Lung (tissue), 11 donors: ENCODE measurements at regions not wholly inside any gene's neighbourhood (a gene's known extent, or its start where the extent isn't known, plus 50 kb on each side); places are given as distances from the start of the nearest gene placed in this dataset.
"Not testable (repeated sequence)": the region's sequence is repeated elsewhere in the genome, so short reads cannot be mapped to it uniquely, and the experiment has no call there.

ENCODE experiments used
- ATAC-seq: fragments of 200-7000 bp; cut with Tn5 transposase; one replicate; pipeline ENCODE4 v1.9.1; 2020; ENCODE audit warnings: moderate number of reproducible peaks; ENCODE audit not compliant: insufficient read depth, low FRiP score
- DNase-seq, 3 donors: peaks; one replicate each; pipeline ENCODE4 v3.0.0-alpha.2; 2013 to 2017
- H3K27ac ChIP-seq, 2 donors: one replicate each; pipeline ENCODE4 v1.5.1; 2013; ENCODE audit warnings: mild to moderate bottlenecking in 2 of 2, moderate library complexity in 2 of 2, control low read depth in 1 of 2, inconsistent platforms in 1 of 2, low read depth in 1 of 2, low read length in 1 of 2
- H3K27me3 ChIP-seq, 3 donors: one replicate each; pipeline ENCODE4 v1.5.1; 2013; ENCODE audit warnings: low read length in 2 of 3; ENCODE audit not compliant: control insufficient read depth in 3 of 3, insufficient read depth in 3 of 3
- H3K36me3 ChIP-seq, 4 donors: one replicate each; pipeline ENCODE4 v1.5.1; 2013; ENCODE audit warnings: low read length in 4 of 4, mild to moderate bottlenecking in 1 of 4, moderate library complexity in 1 of 4; ENCODE audit not compliant: control insufficient read depth in 4 of 4, insufficient read depth in 4 of 4
- H3K4me1 ChIP-seq, 5 donors: one replicate each; pipeline ENCODE4 v1.5.1; 2013; ENCODE audit warnings: low read length in 5 of 5, mild to moderate bottlenecking in 2 of 5, moderate library complexity in 1 of 5; ENCODE audit not compliant: control insufficient read depth in 5 of 5, insufficient read depth in 5 of 5
- H3K4me3 ChIP-seq: one replicate; pipeline ENCODE4 v1.5.1; 2013; ENCODE audit warnings: mild to moderate bottlenecking, control low read depth, moderate library complexity
- H3K9ac ChIP-seq, 2 donors: one replicate each; pipeline ENCODE4 v1.5.1; 2013; ENCODE audit warnings: low read length in 2 of 2, control low read depth in 1 of 2; ENCODE audit not compliant: insufficient read depth in 1 of 2
- H3K9me3 ChIP-seq, 4 donors: one replicate each; pipeline ENCODE4 v1.5.1; 2013; ENCODE audit warnings: low read length in 3 of 4, mild to moderate bottlenecking in 1 of 4, moderate library complexity in 1 of 4; ENCODE audit not compliant: control insufficient read depth in 4 of 4, insufficient read depth in 3 of 4
- CTCF ChIP-seq: IDR thresholded peaks from 2 replicates; pipeline ENCODE4 v1.5.1; 2012; ENCODE audit warnings: mild to moderate bottlenecking; ENCODE audit errors: control extremely low read depth, extremely low read depth
- WGBS, 2 donors: extraction: QIAGEN DNeasy Blood & Tissue Kit; methylation state at CpG; one replicate each; pipeline ENCODE4 v1.1.7; 2013; 5-methylcytosine and 5-hydroxymethylcytosine counted together
- donor health status: control.
- donor health status: control.
- donor health status: Bipolar disorder and iron deficiency.
- donor health status: healthy.
- donor health status: DM: yes; HTN: yes; CAD: no.

DNA sequence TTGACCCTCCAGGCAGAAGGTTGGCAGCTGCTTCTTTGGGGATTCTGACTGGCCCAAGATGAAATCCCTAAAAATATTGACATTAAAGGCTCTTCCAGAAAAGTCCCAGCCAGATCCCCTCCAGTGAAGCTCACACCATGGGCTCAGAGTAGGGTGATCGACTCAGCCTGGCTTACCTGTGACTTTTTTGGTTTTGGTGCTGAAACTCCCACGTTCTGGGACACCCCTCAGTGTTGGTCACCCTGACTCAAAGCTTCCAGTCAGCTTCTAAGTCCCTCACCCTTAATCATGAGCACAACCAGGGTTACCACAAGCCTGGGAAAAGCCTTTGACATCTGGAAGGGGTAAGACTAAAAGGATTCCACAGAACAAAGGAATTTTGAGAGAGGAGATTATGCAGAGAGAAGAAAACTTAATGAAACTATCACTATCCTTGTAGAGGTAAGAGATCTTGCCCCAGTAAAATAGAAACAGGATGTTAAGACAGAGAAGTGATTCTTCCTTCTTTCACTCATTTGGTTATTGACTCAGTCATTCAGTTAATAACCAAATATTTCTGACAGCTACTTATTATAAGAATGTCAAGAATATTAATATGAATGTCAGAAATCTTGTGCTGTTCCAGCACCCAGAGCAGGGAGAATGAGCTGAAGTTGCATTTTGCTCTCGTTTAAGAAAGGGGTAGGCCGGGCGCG, 66.8 kb upstream of the SEC11C start:
- TF ChIP-seq CTCF: no peak
- ATAC-seq: no peak
- no peak for DNase-seq
- Histone ChIP-seq H3K9me3 (no peaks in the 10 kb centered on the region), H3K36me3 (no peaks in the 10 kb centered on the region), H3K27me3 (no peaks in the 10 kb centered on the region), H3K4me1 (peaks cover 0 to 2% (median 0%) of the 10 kb centered on the region in 5 donors), H3K4me3 (no peak overlapping the region), H3K27ac (no peak overlapping the region), H3K9ac (no peak overlapping the region)
- WGBS, 2 donors: 90 to 93% methylated on average over 6 of the region's 6 CpGs

DNA sequence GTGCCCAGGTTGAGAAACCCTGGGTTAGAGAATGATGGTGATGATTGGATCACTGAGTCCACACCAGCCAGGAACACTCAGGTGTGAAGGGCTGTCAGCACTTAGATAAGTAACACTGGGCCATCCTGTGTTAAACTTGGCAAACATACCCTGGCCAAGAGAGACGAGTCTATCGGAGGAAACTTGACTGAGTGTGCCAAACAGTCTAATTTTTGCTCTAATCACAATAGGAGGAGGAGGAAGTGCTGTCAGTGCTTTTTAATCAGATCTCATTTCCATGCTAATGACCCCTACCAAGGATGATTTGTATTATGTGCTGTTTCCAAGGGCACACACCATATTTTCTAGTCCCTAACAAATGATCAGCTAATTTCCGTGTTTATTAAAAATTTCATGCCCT, 63.8 kb upstream of the SEC11C start:
- Histone ChIP-seq H3K4me3 (no peak overlapping the region), H3K27ac (no peak overlapping the region), H3K36me3 (no peaks in the 10 kb centered on the region), H3K9me3 (no peaks in the 10 kb centered on the region), H3K9ac (no peak overlapping the region), H3K4me1 (no peaks in the 10 kb centered on the region), H3K27me3 (no peaks in the 10 kb centered on the region)
- 50 to 81% methylated on average over 3 of the region's 3 CpGs for WGBS, 2 donors
- DNase-seq (peak in 1 of 3 donors; percentile 37), ATAC-seq (no peak)
- no peak for TF ChIP-seq CTCF

DNA sequence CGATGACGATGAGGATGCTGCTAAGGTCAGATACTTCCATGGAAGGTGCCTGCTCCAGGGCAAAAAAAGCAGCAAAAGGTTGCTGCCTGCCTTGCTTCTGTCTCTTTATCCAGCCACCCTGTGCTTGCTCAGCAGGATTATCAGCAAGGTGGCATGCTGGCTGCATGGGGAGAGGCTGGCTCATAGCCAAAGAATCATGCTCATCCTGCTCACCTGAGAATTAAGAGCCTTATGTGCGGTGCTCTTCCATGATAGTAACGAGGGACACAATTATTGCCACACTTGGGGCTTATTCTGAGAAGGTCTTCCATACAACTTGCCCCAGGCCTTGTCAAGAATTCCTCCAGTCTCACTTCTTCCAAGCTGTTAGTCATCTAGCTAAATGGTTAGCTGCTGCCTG, 60.4 kb upstream of the SEC11C start:
- Histone ChIP-seq H3K9ac (no peak overlapping the region), H3K36me3 (no peaks in the 10 kb centered on the region), H3K4me3 (no peak overlapping the region), H3K4me1 (no peaks in the 10 kb centered on the region), H3K27me3 (no peaks in the 10 kb centered on the region), H3K9me3 (no peaks in the 10 kb centered on the region), H3K27ac (no peak overlapping the region)
- ATAC-seq: no peak
- TF ChIP-seq CTCF: no peak
- DNase-seq: no peak
- WGBS, 2 donors: 92 to 93% methylated on average over 4 of the region's 4 CpGs

GRCh38 chr18:59079687-59080501, 59.8 kb upstream of the SEC11C start:
- not testable (repeated sequence) for H3K36me3 ChIP-seq, H3K4me3 ChIP-seq, H3K27me3 ChIP-seq, H3K27ac ChIP-seq, H3K4me1 ChIP-seq, DNase-seq, H3K9me3 ChIP-seq, ATAC-seq, H3K9ac ChIP-seq
- WGBS, 2 donors: 91 to 94% methylated on average over 7 of the region's 7 CpGs
